SJCRH30 (cell line): ENCODE measurements at regions not wholly inside any gene's neighbourhood (a gene's known extent, or its start where the extent isn't known, plus 50 kb on each side); places are given as distances from the start of the nearest gene placed in this dataset.
A peak's percentile ranks its signal among the peaks of the same experiment; 100 is the strongest.

Experiments
- DNase-seq, 2 experiments: peaks; one replicate each; pipeline ENCODE4 v3.0.0-alpha.2; 2015 to 2020
- H3K27ac ChIP-seq: fragments of 250-450 bp; sonication (Bioruptor Pico); 2 replicates; pipeline ENCODE4 v1.5.1; 2020; ENCODE audit warnings: mild to moderate bottlenecking, moderate library complexity
- H3K27me3 ChIP-seq: fragments of 250-450 bp; sonication (Bioruptor Pico); 2 replicates; pipeline ENCODE4 v1.5.1; 2020; ENCODE audit warnings: mild to moderate bottlenecking, moderate library complexity
- H3K36me3 ChIP-seq: fragments of 250-450 bp; sonication (Bioruptor Pico); 2 replicates; pipeline ENCODE4 v1.5.1; 2020; ENCODE audit warnings: mild to moderate bottlenecking, moderate library complexity
- H3K4me1 ChIP-seq: fragments of 250-450 bp; sonication (Bioruptor Pico); 2 replicates; pipeline ENCODE4 v1.5.1; 2020; ENCODE audit warnings: mild to moderate bottlenecking, moderate library complexity
- H3K4me3 ChIP-seq: fragments of 250-450 bp; sonication (Bioruptor Pico); 2 replicates; pipeline ENCODE4 v1.5.1; 2020; ENCODE audit warnings: mild to moderate bottlenecking, moderate library complexity
- H3K9me3 ChIP-seq: fragments of 250-450 bp; sonication (Bioruptor Pico); replicated peaks from 2 replicates; pipeline ENCODE4 v1.5.1; 2020; ENCODE audit warnings: mild to moderate bottlenecking, moderate library complexity

DNA sequence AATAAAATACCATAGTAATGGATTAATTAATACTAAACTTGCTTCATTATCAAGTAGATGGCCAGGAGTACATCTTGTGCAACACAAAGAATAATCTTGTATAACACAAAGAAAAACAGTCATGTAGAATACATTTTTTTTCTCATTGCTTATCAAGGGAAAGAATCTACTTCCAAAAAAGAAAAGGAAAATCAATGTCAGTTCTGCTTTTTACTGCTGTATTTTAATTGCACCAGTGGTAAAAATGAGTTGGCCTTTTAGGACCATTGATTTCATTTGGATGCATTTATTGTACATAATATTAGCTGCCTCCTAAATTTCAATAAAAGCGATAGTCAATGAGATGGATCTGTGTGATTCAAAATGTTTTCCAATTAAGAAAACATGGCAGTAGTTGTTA is 96.9 kb upstream of the BTBD3 start:
- no peak overlapping the region for H3K4me3 ChIP-seq
- no peaks in the 10 kb centered on the region for H3K4me1 ChIP-seq
- no peak for DNase-seq
- no peaks in the 10 kb centered on the region for H3K9me3 ChIP-seq
- H3K27me3 ChIP-seq: no peaks in the 10 kb centered on the region
- no peaks in the 10 kb centered on the region for H3K36me3 ChIP-seq
- no peak overlapping the region for H3K27ac ChIP-seq

DNA sequence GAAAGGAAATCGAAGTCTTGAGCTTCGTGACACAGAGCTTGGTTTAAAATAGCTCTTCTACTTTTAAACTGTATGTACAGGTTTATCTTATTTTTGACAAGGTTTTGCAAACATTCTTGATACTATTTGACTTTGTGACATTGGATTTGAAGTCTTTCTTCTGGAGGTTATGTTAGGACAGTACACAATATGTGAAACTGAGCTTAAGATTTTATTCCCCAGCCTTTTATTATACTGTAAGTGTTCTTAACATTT is 95.2 kb upstream of the BTBD3 start:
- Histone ChIP-seq H3K27ac (no peak overlapping the region), H3K4me3 (no peak overlapping the region), H3K36me3 (no peaks in the 10 kb centered on the region), H3K9me3 (no peaks in the 10 kb centered on the region), H3K27me3 (no peaks in the 10 kb centered on the region), H3K4me1 (no peaks in the 10 kb centered on the region)
- DNase-seq: no peak

GRCh38 chr20:11826334-11826733 is 91.4 kb upstream of the BTBD3 start:
- no peaks in the 10 kb centered on the region for H3K4me1 ChIP-seq
- no peak overlapping the region for H3K4me3 ChIP-seq
- no peaks in the 10 kb centered on the region for H3K36me3 ChIP-seq
- H3K9me3 ChIP-seq: no peaks in the 10 kb centered on the region
- no peak for DNase-seq
- H3K27ac ChIP-seq: no peak overlapping the region
- no peaks in the 10 kb centered on the region; the same call in 1 of the 2 replicates for H3K27me3 ChIP-seq

GRCh38 chr20:11832397-11832796 is 85.3 kb upstream of the BTBD3 start:
- H3K27ac ChIP-seq: no peak overlapping the region
- no peaks in the 10 kb centered on the region for H3K4me1 ChIP-seq
- no peak for DNase-seq
- H3K36me3 ChIP-seq: no peaks in the 10 kb centered on the region
- H3K9me3 ChIP-seq: no peaks in the 10 kb centered on the region
- H3K27me3 ChIP-seq: no peaks in the 10 kb centered on the region; the same call in 1 of the 2 replicates
- no peak overlapping the region for H3K4me3 ChIP-seq

DNA sequence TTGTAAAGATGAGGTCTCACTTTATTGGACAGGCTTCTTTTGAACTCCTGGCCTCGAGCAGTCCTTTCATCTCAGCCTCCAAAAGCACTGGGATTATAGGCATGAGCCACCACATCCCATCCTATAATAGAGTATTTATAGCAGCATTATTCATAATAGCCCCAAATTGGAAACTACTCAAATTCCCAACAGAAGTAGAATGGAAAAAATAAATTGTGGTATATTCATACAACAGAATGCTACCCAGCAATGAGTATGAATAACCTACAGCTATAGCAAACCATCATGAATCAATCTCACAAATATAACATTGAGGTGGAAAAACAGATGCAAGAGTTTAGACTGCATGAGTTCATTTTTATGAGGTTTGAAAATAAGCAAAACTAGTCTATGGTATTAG is 84.8 kb upstream of the BTBD3 start:
- no peaks in the 10 kb centered on the region for H3K9me3 ChIP-seq
- no peaks in the 10 kb centered on the region for H3K4me1 ChIP-seq
- no peak overlapping the region for H3K27ac ChIP-seq
- H3K36me3 ChIP-seq: no peaks in the 10 kb centered on the region
- DNase-seq: no peak
- H3K4me3 ChIP-seq: no peak overlapping the region
- H3K27me3 ChIP-seq: no peaks in the 10 kb centered on the region; the same call in 1 of the 2 replicates

- Histone ChIP-seq H3K27ac (no peak overlapping the region), H3K4me1 (no peaks in the 10 kb centered on the region), H3K36me3 (no peaks in the 10 kb centered on the region), H3K4me3 (no peak overlapping the region), H3K27me3 (no peaks in the 10 kb centered on the region; the same call in 1 of the 2 replicates), H3K9me3 (no peaks in the 10 kb centered on the region)
- DNase-seq: no peak
Measured at GRCh38 chr20:11833825-11834224, 83.9 kb upstream of the BTBD3 start.

DNA sequence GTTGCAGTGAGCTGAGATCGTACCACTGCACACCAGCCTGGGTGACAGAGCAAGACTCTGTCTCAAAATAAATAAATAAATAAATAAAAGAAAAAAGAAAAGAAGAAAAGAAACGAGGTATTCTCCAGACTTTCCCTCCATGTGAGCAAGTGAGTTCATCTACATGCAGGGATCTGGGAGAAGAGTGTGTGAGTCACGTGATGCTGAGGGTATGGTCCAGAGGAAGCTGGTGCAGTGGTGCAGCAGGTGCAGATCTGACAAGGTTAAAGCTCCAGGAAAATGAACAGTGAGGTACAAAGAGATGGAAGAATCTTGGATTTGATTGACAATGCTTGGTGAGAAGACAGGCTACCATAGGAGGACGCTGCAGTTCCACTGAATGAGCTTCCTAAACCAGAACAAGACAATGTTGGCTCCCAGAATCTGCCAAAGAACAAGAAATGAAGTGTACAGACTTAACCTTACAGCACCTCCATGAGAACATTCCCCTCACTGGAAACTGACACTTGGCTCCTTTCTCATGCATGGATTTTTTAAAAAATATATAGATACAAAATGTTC is 79.5 kb upstream of the BTBD3 start:
- H3K4me1 ChIP-seq: no peaks in the 10 kb centered on the region
- H3K27ac ChIP-seq: no peak overlapping the region
- H3K4me3 ChIP-seq: no peak overlapping the region
- DNase-seq: no peak
- no peaks in the 10 kb centered on the region for H3K27me3 ChIP-seq
- no peaks in the 10 kb centered on the region for H3K9me3 ChIP-seq
- H3K36me3 ChIP-seq: no peaks in the 10 kb centered on the region

- no peaks in the 10 kb centered on the region for H3K36me3 ChIP-seq
- H3K4me1 ChIP-seq: no peaks in the 10 kb centered on the region
- no peak overlapping the region for H3K4me3 ChIP-seq
- H3K27me3 ChIP-seq: no peaks in the 10 kb centered on the region
- no peaks in the 10 kb centered on the region for H3K9me3 ChIP-seq
- DNase-seq: no peak
- H3K27ac ChIP-seq: no peak overlapping the region
Measured at GRCh38 chr20:11841972-11842461, 75.7 kb upstream of the BTBD3 start.

GRCh38 chr20:11843289-11843688 is 74.4 kb upstream of the BTBD3 start:
- H3K36me3 ChIP-seq: no peaks in the 10 kb centered on the region
- no peak overlapping the region for H3K4me3 ChIP-seq
- no peak for DNase-seq
- no peaks in the 10 kb centered on the region for H3K9me3 ChIP-seq
- H3K27me3 ChIP-seq: no peaks in the 10 kb centered on the region
- H3K27ac ChIP-seq: no peak overlapping the region
- no peaks in the 10 kb centered on the region for H3K4me1 ChIP-seq

- H3K9me3 ChIP-seq: no peaks in the 10 kb centered on the region; the same call in 1 of the 2 replicates
- no peak overlapping the region for H3K27ac ChIP-seq
- H3K27me3 ChIP-seq: no peaks in the 10 kb centered on the region; the same call in 1 of the 2 replicates
- no peak overlapping the region for H3K4me3 ChIP-seq
- no peaks in the 10 kb centered on the region for H3K36me3 ChIP-seq
- no peaks in the 10 kb centered on the region; the same call in 1 of the 2 replicates for H3K4me1 ChIP-seq
- no peak for DNase-seq
Measured at GRCh38 chr20:11844691-11845090, 73.0 kb upstream of the BTBD3 start.

GRCh38 chr20:11845340-11845739 is 72.4 kb upstream of the BTBD3 start:
- H3K27ac ChIP-seq: no peak overlapping the region
- no peak for DNase-seq
- no peak overlapping the region for H3K4me3 ChIP-seq
- H3K36me3 ChIP-seq: no peaks in the 10 kb centered on the region
- H3K9me3 ChIP-seq: no peaks in the 10 kb centered on the region; the same call in 1 of the 2 replicates
- no peaks in the 10 kb centered on the region; the same call in 1 of the 2 replicates for H3K4me1 ChIP-seq
- no peaks in the 10 kb centered on the region; the same call in 1 of the 2 replicates for H3K27me3 ChIP-seq

- H3K9me3 ChIP-seq: no peaks in the 10 kb centered on the region; the same call in 1 of the 2 replicates
- DNase-seq: no peak
- H3K27me3 ChIP-seq: no peaks in the 10 kb centered on the region; the same call in 1 of the 2 replicates
Measured at GRCh38 chr20:11846131-11846530, 71.6 kb upstream of the BTBD3 start.

GRCh38 chr20:11847827-11848226 is 69.9 kb upstream of the BTBD3 start:
- no peak overlapping the region for H3K4me3 ChIP-seq
- H3K27me3 ChIP-seq: no peaks in the 10 kb centered on the region; the same call in 1 of the 2 replicates
- no peak for DNase-seq
- no peak overlapping the region for H3K27ac ChIP-seq
- H3K36me3 ChIP-seq: no peaks in the 10 kb centered on the region
- H3K9me3 ChIP-seq: no peaks in the 10 kb centered on the region; the same call in 1 of the 2 replicates
- no peaks in the 10 kb centered on the region; the same call in 1 of the 2 replicates for H3K4me1 ChIP-seq

More at GRCh38 chr20:11846131-11846530, 71.6 kb upstream of the BTBD3 start:
- Histone ChIP-seq H3K4me3 (no peak overlapping the region), H3K36me3 (no peaks in the 10 kb centered on the region), H3K4me1 (no peaks in the 10 kb centered on the region; the same call in 1 of the 2 replicates), H3K27ac (no peak overlapping the region)

DNA sequence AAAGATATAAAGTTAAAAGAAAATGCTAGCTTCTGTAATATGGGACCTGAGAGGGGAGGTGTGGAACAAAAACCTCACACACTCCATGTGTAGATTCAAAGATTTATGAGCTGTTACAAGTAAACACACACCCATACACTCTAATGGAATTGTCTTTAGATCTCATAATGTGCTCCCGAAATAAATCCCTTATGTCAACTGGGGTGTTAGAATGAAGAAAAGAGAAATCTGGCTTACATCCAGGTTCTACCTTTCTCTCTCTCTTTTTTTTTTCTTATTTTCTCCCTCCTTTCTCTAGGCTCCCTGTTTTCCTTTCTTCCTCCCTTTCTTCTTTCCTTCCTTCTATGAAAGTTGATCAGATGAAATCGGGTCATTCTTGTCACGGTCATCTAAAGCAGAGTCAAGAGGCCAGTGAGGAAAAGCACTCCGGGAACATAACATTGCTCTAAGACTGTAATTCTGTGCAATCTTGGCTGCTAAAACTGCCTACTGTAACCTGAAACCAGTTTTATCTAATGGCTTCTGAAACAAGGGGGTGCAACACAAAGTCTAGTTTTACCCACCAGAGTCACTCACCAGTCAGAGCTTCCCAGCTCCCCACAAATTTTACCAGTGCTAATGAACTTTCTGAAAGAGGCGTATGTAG is 68.3 kb upstream of the BTBD3 start:
- Histone ChIP-seq H3K36me3 (no peaks in the 10 kb centered on the region), H3K4me3 (no peak overlapping the region), H3K27ac (no peak overlapping the region), H3K27me3 (no peaks in the 10 kb centered on the region; the same call in 1 of the 2 replicates), H3K9me3 (no peaks in the 10 kb centered on the region; the same call in 1 of the 2 replicates), H3K4me1 (no peaks in the 10 kb centered on the region; the same call in 1 of the 2 replicates)
- peak in 1 of 2 experiments; percentile 34 for DNase-seq

DNA sequence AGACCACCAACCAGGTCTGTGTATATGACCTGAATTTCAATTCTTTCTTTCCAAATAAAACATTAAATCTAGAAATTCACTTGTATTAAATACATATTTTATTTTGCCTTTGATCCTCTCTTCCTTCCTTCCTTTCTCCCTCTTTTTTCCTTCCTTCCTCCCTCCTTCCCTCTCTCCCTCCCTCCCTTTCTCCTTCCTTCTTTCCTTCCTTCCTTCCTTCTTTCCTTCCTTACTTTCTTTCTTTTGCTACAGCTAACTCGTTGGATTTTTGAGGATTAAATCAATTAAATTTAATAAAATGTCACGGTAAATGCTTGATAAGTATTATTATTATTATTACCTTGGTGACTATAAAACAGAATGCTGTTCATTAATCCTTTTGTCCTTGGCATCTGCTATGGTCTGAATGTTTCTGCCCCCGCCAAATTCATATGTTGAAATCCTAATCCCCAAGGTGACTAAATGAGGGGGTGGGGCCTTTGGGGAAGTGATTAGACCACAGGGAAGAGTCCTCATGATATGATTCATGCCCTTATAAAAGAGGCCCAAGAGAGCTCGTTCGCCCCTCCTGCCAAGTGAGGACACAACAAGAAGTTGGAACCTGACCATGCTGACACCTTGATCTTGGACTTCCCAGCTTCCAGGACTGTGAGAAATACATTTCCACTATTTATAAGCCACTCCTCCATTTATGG is 67.6 kb upstream of the BTBD3 start:
- DNase-seq: peak in 1 of 2 experiments; percentile 3
- H3K4me1 ChIP-seq: no peaks in the 10 kb centered on the region; the same call in 1 of the 2 replicates
- no peaks in the 10 kb centered on the region; the same call in 1 of the 2 replicates for H3K9me3 ChIP-seq
- H3K27me3 ChIP-seq: no peaks in the 10 kb centered on the region; the same call in 1 of the 2 replicates
- no peaks in the 10 kb centered on the region for H3K36me3 ChIP-seq
- no peak overlapping the region for H3K4me3 ChIP-seq
- H3K27ac ChIP-seq: no peak overlapping the region
